ENCODE measurements at regions not wholly inside any gene's neighbourhood (a gene's known extent, or its start where the extent isn't known, plus 50 kb on each side); places are given as distances from the start of the nearest gene placed in this dataset.
"Not testable (repeated sequence)": the region's sequence is repeated elsewhere in the genome, so short reads cannot be mapped to it uniquely, and the experiment has no call there.

DNA sequence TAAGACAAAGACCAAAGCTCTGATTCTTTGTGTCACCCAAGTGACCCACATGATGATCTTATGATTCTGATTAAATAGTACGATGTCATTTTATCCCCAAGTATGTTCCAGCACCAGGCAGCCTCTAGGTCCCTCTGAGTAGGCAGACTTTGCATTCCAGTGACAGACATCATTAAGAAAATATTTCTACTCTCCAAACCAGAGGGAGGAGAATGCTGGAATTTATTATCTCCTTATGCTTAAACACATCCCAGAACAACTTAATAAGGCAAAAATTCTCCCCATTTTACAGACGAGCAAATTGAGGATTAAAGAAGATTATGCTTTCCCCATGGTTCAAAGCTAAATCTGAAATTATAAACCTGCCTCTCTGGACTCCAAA is 192.8 kb upstream of the CDH11 start:
- TF ChIP-seq POLR2A (IDR thresholded peaks at IDR 0.05) (no peak), POLR2AphosphoS5 (IDR thresholded peaks at IDR 0.05) (no peak)
- TF ChIP-seq, protein P1, sequence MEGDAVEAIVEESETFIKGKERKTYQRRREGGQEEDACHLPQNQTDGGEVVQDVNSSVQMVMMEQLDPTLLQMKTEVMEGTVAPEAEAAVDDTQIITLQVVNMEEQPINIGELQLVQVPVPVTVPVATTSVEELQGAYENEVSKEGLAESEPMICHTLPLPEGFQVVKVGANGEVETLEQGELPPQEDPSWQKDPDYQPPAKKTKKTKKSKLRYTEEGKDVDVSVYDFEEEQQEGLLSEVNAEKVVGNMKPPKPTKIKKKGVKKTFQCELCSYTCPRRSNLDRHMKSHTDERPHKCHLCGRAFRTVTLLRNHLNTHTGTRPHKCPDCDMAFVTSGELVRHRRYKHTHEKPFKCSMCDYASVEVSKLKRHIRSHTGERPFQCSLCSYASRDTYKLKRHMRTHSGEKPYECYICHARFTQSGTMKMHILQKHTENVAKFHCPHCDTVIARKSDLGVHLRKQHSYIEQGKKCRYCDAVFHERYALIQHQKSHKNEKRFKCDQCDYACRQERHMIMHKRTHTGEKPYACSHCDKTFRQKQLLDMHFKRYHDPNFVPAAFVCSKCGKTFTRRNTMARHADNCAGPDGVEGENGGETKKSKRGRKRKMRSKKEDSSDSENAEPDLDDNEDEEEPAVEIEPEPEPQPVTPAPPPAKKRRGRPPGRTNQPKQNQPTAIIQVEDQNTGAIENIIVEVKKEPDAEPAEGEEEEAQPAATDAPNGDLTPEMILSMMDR (IDR thresholded peaks at IDR 0.05), result no peak
- H3K36me3 ChIP-seq, result no peaks in the 10 kb centered on the region
- DNase-seq (ENCODE audit: low spot score in 2 of 2), result no peak
- H3K9me3 ChIP-seq, result no peaks in the 10 kb centered on the region
- peaks cover 0 to 4% of the 10 kb centered on the region in 2 donors for H3K4me1 ChIP-seq
- intact Hi-C loops (cut with DNase I; ENCODE audit: low total_unique reads), result no loop called here
- H3K27ac ChIP-seq, result no peak overlapping the region
- H3K27me3 ChIP-seq, result no peaks in the 10 kb centered on the region
- no peak overlapping the region for H3K4me3 ChIP-seq

DNA sequence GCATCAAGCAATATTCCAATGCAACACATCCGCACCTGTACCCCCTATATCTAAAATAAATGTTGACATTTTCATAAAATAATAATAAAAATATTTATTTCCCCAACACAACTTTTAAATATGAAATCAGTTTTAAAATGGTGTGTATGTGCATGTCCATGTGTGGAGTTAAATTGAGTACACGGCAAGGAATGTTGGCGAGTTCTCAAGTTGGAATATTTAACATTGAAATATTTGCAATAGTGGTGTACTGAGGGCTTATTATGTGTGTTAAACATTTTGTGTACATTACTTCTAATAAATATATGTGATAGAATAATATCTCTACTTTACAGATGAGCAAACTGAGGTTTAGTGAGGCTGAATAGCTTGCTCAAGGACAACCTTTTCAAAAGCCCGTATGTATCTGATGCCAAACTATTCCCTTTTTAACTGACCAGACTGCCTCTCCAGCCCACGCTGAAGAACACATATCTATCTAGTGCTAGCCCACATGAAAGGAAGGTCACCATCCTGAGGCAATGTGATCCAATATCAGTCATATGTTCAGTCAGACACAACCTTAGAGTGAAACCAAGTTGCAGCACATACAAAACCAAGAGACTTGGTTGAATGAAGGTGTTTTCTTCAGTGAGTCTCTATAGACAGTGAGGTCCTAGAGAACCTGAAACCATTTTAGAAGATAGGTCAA is 192.2 kb upstream of the CDH11 start:
- Histone ChIP-seq H3K27me3 (no peaks in the 10 kb centered on the region), H3K9me3 (no peaks in the 10 kb centered on the region), H3K4me1 (peaks cover 0 to 4% of the 10 kb centered on the region in 2 donors), H3K4me3 (no peak overlapping the region), H3K36me3 (no peaks in the 10 kb centered on the region), H3K27ac (no peak overlapping the region)
- TF ChIP-seq, protein P1 (IDR thresholded peaks at IDR 0.05), result no peak
- TF ChIP-seq POLR2A (IDR thresholded peaks at IDR 0.05) (no peak), POLR2AphosphoS5 (IDR thresholded peaks at IDR 0.05) (no peak)
- intact Hi-C loops (cut with DNase I; ENCODE audit: low total_unique reads), result no loop called here
- no peak for DNase-seq (ENCODE audit: low spot score in 2 of 2)

DNA sequence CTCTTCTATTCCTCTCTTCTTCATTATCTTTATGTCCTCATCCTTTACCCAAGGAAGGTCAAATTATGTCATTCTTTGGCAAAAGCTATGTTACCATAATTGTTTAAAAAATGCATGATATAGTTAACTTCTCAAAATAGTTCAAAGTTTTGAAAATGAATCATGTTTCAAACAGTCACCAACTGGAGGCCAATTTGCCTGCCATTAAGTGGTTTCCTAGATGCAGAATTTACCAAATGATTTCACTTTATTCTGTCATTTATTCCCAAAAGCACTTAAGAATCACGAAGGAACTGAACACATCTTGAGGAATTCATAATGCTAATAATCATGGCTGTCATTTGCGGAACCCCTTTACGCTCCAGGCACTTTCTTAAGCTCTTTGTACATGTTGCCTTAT is 190.9 kb upstream of the CDH11 start:
- Histone ChIP-seq H3K27ac (no peak overlapping the region), H3K9me3 (no peaks in the 10 kb centered on the region), H3K4me3 (no peak overlapping the region), H3K36me3 (no peaks in the 10 kb centered on the region), H3K27me3 (no peaks in the 10 kb centered on the region), H3K4me1 (peaks cover 0 to 4% of the 10 kb centered on the region in 2 donors)
- intact Hi-C loops (cut with DNase I; ENCODE audit: low total_unique reads), result no loop called here
- no peak for TF ChIP-seq POLR2A (IDR thresholded peaks at IDR 0.05)
- no peak for DNase-seq (ENCODE audit: low spot score in 2 of 2)

DNA sequence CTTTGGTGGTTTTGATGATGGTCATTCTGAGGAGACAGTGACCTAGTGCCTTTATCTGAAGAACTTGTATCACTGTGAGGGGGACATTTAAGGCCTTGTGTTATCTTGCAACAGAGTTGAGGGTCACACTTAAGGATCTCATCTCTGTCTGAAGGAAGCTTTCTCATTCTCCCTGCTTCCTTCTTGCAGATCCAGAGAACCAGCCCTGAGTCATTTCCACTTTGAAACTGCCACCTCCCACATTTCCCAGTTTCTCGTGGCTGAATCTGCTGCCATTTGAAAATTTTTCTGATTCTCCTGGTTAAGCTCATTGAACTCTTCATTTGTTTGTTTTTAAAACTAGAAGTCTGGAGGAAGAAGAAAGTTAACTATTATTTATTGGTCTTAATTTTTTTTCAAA is 190.2 kb upstream of the CDH11 start:
- no peaks in the 10 kb centered on the region for H3K36me3 ChIP-seq
- H3K4me1 ChIP-seq, result peaks cover 0 to 4% of the 10 kb centered on the region in 2 donors
- no peak overlapping the region for H3K4me3 ChIP-seq
- TF ChIP-seq POLR2A (IDR thresholded peaks at IDR 0.05) (no peak), POLR2AphosphoS5 (IDR thresholded peaks at IDR 0.05) (no peak)
- TF ChIP-seq, protein P1 (IDR thresholded peaks at IDR 0.05), result no peak
- no peak overlapping the region for H3K27ac ChIP-seq
- intact Hi-C loops (cut with DNase I; ENCODE audit: low total_unique reads), result no loop called here
- H3K27me3 ChIP-seq, result no peaks in the 10 kb centered on the region
- DNase-seq (ENCODE audit: low spot score in 2 of 2), result no peak
- no peaks in the 10 kb centered on the region for H3K9me3 ChIP-seq

DNA sequence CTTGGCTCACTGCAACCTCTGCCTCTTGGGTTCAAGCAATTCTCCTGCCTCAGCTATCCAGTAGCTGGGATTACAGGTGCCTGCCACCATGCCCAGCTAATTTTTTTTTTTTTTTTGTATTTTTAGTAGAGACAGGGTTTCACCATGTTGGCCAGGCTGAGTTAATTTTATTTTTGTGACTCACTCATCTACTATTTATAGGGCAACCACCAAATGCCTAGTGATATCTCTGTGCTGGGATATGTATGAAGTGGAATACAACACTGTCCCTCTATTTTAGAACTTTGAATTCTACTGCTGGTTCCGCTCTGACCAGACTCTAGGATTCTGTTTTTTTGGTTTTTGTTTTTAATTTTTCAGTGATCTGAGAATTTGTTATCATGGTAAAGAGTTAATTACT is 188.6 kb upstream of the CDH11 start:
- H3K27me3 ChIP-seq; intact Hi-C loops (cut with DNase I; ENCODE audit: low total_unique reads); H3K4me1 ChIP-seq; H3K9me3 ChIP-seq; DNase-seq (ENCODE audit: low spot score in 2 of 2); H3K4me3 ChIP-seq; H3K27ac ChIP-seq; H3K36me3 ChIP-seq: not testable (repeated sequence)

DNA sequence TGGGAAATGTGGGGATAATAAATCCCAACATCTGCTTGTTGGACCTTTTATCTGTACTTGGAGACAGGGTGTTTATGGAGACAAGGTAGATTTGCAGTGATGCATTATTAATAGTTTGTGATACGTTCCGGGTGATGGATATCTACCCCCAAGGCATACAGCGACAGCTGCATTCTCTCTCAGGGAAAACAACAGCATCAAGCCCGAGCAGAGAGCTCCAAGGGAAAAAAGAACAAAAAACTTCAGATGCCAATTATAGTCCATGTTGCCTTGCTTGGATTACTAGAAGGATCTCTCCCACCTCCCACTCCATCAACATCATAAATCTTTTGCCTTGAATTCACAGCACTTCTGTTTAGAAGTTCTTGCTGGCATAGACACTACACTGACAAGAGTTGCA is 187.5 kb upstream of the CDH11 start:
- no peaks in the 10 kb centered on the region for H3K9me3 ChIP-seq
- no peak overlapping the region for H3K27ac ChIP-seq
- no peaks in the 10 kb centered on the region for H3K36me3 ChIP-seq
- no peaks in the 10 kb centered on the region for H3K4me1 ChIP-seq
- H3K27me3 ChIP-seq, result no peaks in the 10 kb centered on the region
- intact Hi-C loops (cut with DNase I; ENCODE audit: low total_unique reads), result no loop called here
- no peak for DNase-seq (ENCODE audit: low spot score in 2 of 2)
- no peak for TF ChIP-seq POLR2A (IDR thresholded peaks at IDR 0.05)
- TF ChIP-seq POLR2AphosphoS5 (IDR thresholded peaks at IDR 0.05), result no peak
- TF ChIP-seq, protein P1 (IDR thresholded peaks at IDR 0.05), result no peak
- H3K4me3 ChIP-seq, result no peak overlapping the region

All from breast epithelium (tissue), 4 donors.